H1 (cell line): ENCODE measurements at regions not wholly inside any gene's neighbourhood (a gene's known extent, or its start where the extent isn't known, plus 50 kb on each side); places are given as distances from the start of the nearest gene placed in this dataset.

Experiments used
- CTCF ChIA-PET: fragments of 300-600 bp; sonication (Branson Sonifier 250); formaldehyde crosslinking; loops from one replicate; lab custom pipeline; 2021; ENCODE audit not compliant: partially characterized antibody; lab: Charles Lee
- POLR2A ChIA-PET: fragments of 300-600 bp; sonication (Branson Sonifier 250); formaldehyde crosslinking; loops from one replicate; lab custom pipeline; 2021; ENCODE audit warnings: inconsistent platforms; ENCODE audit not compliant: partially characterized antibody; lab: Charles Lee
- DNase-seq, 2 experiments: peaks; one replicate each; pipeline versions ENCODE4 v3.0.0 to v3.0.0-alpha.2; 2010 to 2022; ENCODE audit warnings: low spot score in 2 of 2, low read depth in 1 of 2, mixed read lengths in 1 of 2
- FAIRE-seq: peaks from 2 replicates; lab custom pipeline; 2011; peaks lifted over from hg19 to GRCh38; lab: Jason Lieb, UNC
- H2AFZ ChIP-seq: 2 replicates; pipeline ENCODE4 v1.8.1; 2012; ENCODE audit warnings: low read length, inconsistent platforms
- H2AK5ac ChIP-seq: 2 replicates; pipeline ENCODE4 v1.6.1; 2013; ENCODE audit warnings: low read depth, low read length
- H2BK120ac ChIP-seq: replicated peaks from 2 replicates; pipeline ENCODE3; 2013; ENCODE audit warnings: low read depth, low read length, inconsistent platforms
- H2BK12ac ChIP-seq: 2 replicates; pipeline ENCODE4 v1.6.1; 2013; ENCODE audit warnings: low read depth, low read length
- H2BK15ac ChIP-seq: 2 replicates; pipeline ENCODE4 v1.6.1; 2013; ENCODE audit warnings: low read length
- H2BK20ac ChIP-seq: 2 replicates; pipeline ENCODE4 v1.6.1; 2013; ENCODE audit warnings: low read length
- H2BK5ac ChIP-seq: 2 replicates; pipeline ENCODE4 v1.6.1; 2013; ENCODE audit warnings: low read depth, low read length
- H3K14ac ChIP-seq: 2 replicates; pipeline ENCODE4 v1.6.1; 2013; ENCODE audit warnings: inconsistent platforms; ENCODE audit not compliant: insufficient read length
- H3K18ac ChIP-seq: 2 replicates; pipeline ENCODE4 v1.6.1; 2013; ENCODE audit warnings: low read length; ENCODE audit errors: extremely low read depth
- H3K23ac ChIP-seq: 2 replicates; pipeline ENCODE4 v1.6.1; 2013; ENCODE audit warnings: inconsistent platforms; ENCODE audit not compliant: insufficient read length
- H3K23me2 ChIP-seq: 2 replicates; pipeline ENCODE4 v1.6.1; 2013; ENCODE audit warnings: low read depth, low read length
- H3K27ac ChIP-seq: 2 replicates; pipeline ENCODE4 v1.6.1; 2011; ENCODE audit warnings: low read depth, low read length, inconsistent platforms
- H3K27me3 ChIP-seq, 4 experiments: replicated peaks in 1 of 4; 1 replicate in 1 of 4; 2 replicates in 3 of 4; pipeline versions ENCODE4 v1.6.1 to v1.8.1; 2011 to 2013; ENCODE audit warnings: low read length in 3 of 4, mild to moderate bottlenecking in 3 of 4, inconsistent platforms in 2 of 4, mixed read lengths in 2 of 4, moderate library complexity in 1 of 4; ENCODE audit not compliant: control insufficient read depth in 3 of 4, insufficient read depth in 3 of 4; ENCODE audit errors: extremely low read depth in 1 of 4
- H3K36me3 ChIP-seq, 4 experiments: 2 replicates each; pipeline versions ENCODE4 v1.6.1 to v1.8.1; 2011 to 2013; ENCODE audit warnings: mild to moderate bottlenecking in 4 of 4, low read length in 3 of 4, moderate library complexity in 2 of 4, control low read depth in 1 of 4, inconsistent platforms in 1 of 4; ENCODE audit not compliant: insufficient read depth in 4 of 4, control insufficient read depth in 2 of 4
- H3K4ac ChIP-seq: replicated peaks from 2 replicates; pipeline ENCODE3; 2013; ENCODE audit warnings: low read length, low read depth, mixed read lengths, inconsistent platforms; ENCODE audit not compliant: insufficient read length
- H3K4me1 ChIP-seq, 4 experiments: replicated peaks in 1 of 4; 1 replicate in 1 of 4; 2 replicates in 3 of 4; pipeline versions ENCODE4 v1.6.1 to v1.8.1; 2011 to 2013; ENCODE audit warnings: low read length in 3 of 4, inconsistent platforms in 2 of 4, mixed read lengths in 1 of 4; ENCODE audit not compliant: insufficient read depth in 4 of 4, control insufficient read depth in 3 of 4
- H3K4me2 ChIP-seq, 2 experiments: 2 replicates each; pipeline versions ENCODE4 v1.6.1 to v1.8.1; 2011 to 2013; ENCODE audit warnings: low read depth in 2 of 2, low read length in 2 of 2, control low read depth in 1 of 2, inconsistent platforms in 1 of 2, mild to moderate bottlenecking in 1 of 2; ENCODE audit not compliant: insufficient read depth in 1 of 2
- H3K4me3 ChIP-seq, 4 experiments: fragments of 200-600, 300-600 bp in 1 of 4; sonication (generic), shearing (Covaris generic), sonication (Bioruptor Twin) in 1 of 4; 2 replicates each; pipeline versions ENCODE4 v1.5.1 to v1.8.1; 2011 to 2016; ENCODE audit warnings: low read length in 4 of 4, low read depth in 3 of 4, control low read depth in 2 of 4, inconsistent platforms in 2 of 4, mild to moderate bottlenecking in 2 of 4, mixed read lengths in 1 of 4, moderate library complexity in 1 of 4; ENCODE audit not compliant: insufficient read depth in 2 of 4; ENCODE audit errors: extremely low read depth in 1 of 4
- H3K56ac ChIP-seq: replicated peaks from 2 replicates; pipeline ENCODE3; 2013; ENCODE audit warnings: low read depth, mild to moderate bottlenecking, mixed read lengths, low read length, inconsistent platforms; ENCODE audit not compliant: insufficient read length
- H3K79me1 ChIP-seq: 2 replicates; pipeline ENCODE4 v1.6.1; 2013; ENCODE audit warnings: low read depth, low read length, control low read depth
- H3K79me2 ChIP-seq, 2 experiments: 2 replicates each; pipeline versions ENCODE4 v1.6.1 to v1.8.1; 2012 to 2013; ENCODE audit warnings: low read length in 2 of 2, mild to moderate bottlenecking in 2 of 2, inconsistent platforms in 1 of 2; ENCODE audit not compliant: insufficient read depth in 2 of 2, control insufficient read depth in 1 of 2
- H3K9ac ChIP-seq, 4 experiments: replicated peaks in 1 of 4; 1 replicate in 1 of 4; 2 replicates in 3 of 4; pipeline versions ENCODE4 v1.6.1 to v1.8.1; 2011 to 2013; ENCODE audit warnings: low read depth in 3 of 4, low read length in 3 of 4, control low read depth in 2 of 4, mild to moderate bottlenecking in 2 of 4, moderate library complexity in 2 of 4, inconsistent platforms in 1 of 4; ENCODE audit errors: extremely low read depth in 1 of 4
- H3K9me3 ChIP-seq, 2 experiments: 2 replicates each; pipeline versions ENCODE4 v1.6.1 to v1.8.1; 2012 to 2013; ENCODE audit warnings: mild to moderate bottlenecking in 2 of 2, moderate library complexity in 2 of 2, control low read depth in 1 of 2, inconsistent platforms in 1 of 2, low read depth in 1 of 2, low read length in 1 of 2, mixed read lengths in 1 of 2; ENCODE audit not compliant: insufficient read depth in 2 of 2
- H4K20me1 ChIP-seq, 2 experiments: replicated peaks in 1 of 2; 2 replicates each; pipeline versions ENCODE3 to v1.8.1; 2011 to 2013; ENCODE audit warnings: inconsistent platforms in 2 of 2, low read length in 2 of 2, mild to moderate bottlenecking in 1 of 2; ENCODE audit not compliant: insufficient read depth in 2 of 2, control insufficient read depth in 1 of 2
- H4K5ac ChIP-seq: 2 replicates; pipeline ENCODE4 v1.6.1; 2013; ENCODE audit warnings: low read length, low read depth, mixed read lengths, inconsistent platforms; ENCODE audit not compliant: insufficient read length
- H4K8ac ChIP-seq: 2 replicates; pipeline ENCODE4 v1.8.0; 2013; ENCODE audit warnings: mild to moderate bottlenecking, moderate library complexity, low read length, inconsistent platforms; ENCODE audit not compliant: insufficient read depth; ENCODE audit errors: extremely low read depth
- H4K91ac ChIP-seq: replicated peaks from 2 replicates; pipeline ENCODE3; 2013; ENCODE audit warnings: low read length, mixed read lengths, inconsistent platforms; ENCODE audit not compliant: insufficient read length
- CTBP2 ChIP-seq: IDR thresholded peaks from 2 replicates; pipeline ENCODE4 v1.7.0; 2011; ENCODE audit warnings: borderline replicate concordance, mild to moderate bottlenecking, moderate library complexity, mixed read lengths, low read length; ENCODE audit not compliant: insufficient read depth, insufficient read length
- EZH2 ChIP-seq: fragments of 200-600 bp; sonication (generic); IDR thresholded peaks from 2 replicates; pipeline ENCODE4 v1.7.1; 2012; ENCODE audit warnings: low read depth, mild to moderate bottlenecking, moderate library complexity, low read length, inconsistent platforms; ENCODE audit not compliant: severe bottlenecking
- TBP ChIP-seq: IDR thresholded peaks from 2 replicates; pipeline ENCODE4 v1.6.1; 2011; ENCODE audit warnings: low read depth, low read length, improper control_type of control experiment
- WGBS, 2 experiments: shearing (Covaris generic) in 1 of 2; methylation state at CpG; one replicate each; pipeline versions ENCODE4 v1.1.6 to v1.1.7; 2013 to 2015; ENCODE audit warnings: low lambda C conversion rate in 2 of 2, mixed read lengths in 2 of 2, inconsistent platforms in 1 of 2, low coverage in 1 of 2, missing lambda C conversion rate in 1 of 2; ENCODE audit not compliant: insufficient replicate concordance in 2 of 2, insufficient coverage in 1 of 2, insufficient read length in 1 of 2; ENCODE audit errors: extremely low coverage in 1 of 2, missing lambda C conversion rate in 1 of 2; 5-methylcytosine and 5-hydroxymethylcytosine counted together

- Histone ChIP-seq H4K5ac (no peak overlapping the region), H3K23ac (no peak overlapping the region), H3K36me3 (no peaks in the 10 kb centered on the region), H3K9ac (no peak overlapping the region), H3K4ac (no peak overlapping the region), H2BK12ac (no peak overlapping the region), H2AK5ac (no peak overlapping the region), H2AFZ (no peak overlapping the region), H2BK120ac (no peak overlapping the region), H2BK20ac (no peak overlapping the region), H3K27me3 (no peaks in the 10 kb centered on the region)
- FAIRE-seq (no peak), DNase-seq (no peak)
- TF ChIP-seq EZH2 (no peak), TBP (no peak), CTBP2 (no peak)
- TF ChIP-seq, all 59 proteins: peak for 0
- Histone ChIP-seq H3K79me2 (no peaks in the 10 kb centered on the region), H2BK5ac (no peak overlapping the region), H3K18ac (no peak overlapping the region), H3K79me1 (no peaks in the 10 kb centered on the region), H4K91ac (no peak overlapping the region), H3K9me3 (peaks cover 85 to 97% of the 10 kb centered on the region in 2 experiments), H4K20me1 (no peaks in the 10 kb centered on the region), H4K8ac (no peak overlapping the region), H2BK15ac (no peak overlapping the region), H3K4me3 (no peak overlapping the region), H3K14ac (no peak overlapping the region), H3K27ac (no peak overlapping the region), H3K4me2 (no peak overlapping the region), H3K4me1 (no peaks in the 10 kb centered on the region), H3K56ac (no peak overlapping the region), H3K23me2 (no peaks in the 10 kb centered on the region)
- ChIA-PET POLR2A (no interaction called here), CTCF (no interaction called here)
- WGBS, 2 experiments, result 74% methylated on average over 3 of the region's 3 CpGs; no CpG with 5 or more reads in 1 of the 2 experiments
These were observed 169.3 kb downstream of the ANKRD30B start for GRCh38 chr18:14917311-14917710.
